Astrocyte (in vitro differentiated cells and primary cell): ENCODE measurements at regions not wholly inside any gene's neighbourhood (a gene's known extent, or its start where the extent isn't known, plus 50 kb on each side); places are given as distances from the start of the nearest gene placed in this dataset.

Source experiments
- DNase-seq: peaks from one replicate; pipeline ENCODE4 v3.0.0-alpha.2; 2010; ENCODE audit warnings: low read depth
- FAIRE-seq: peaks from 2 replicates; lab custom pipeline; 2011; peaks lifted over from hg19 to GRCh38; lab: Jason Lieb, UNC
- H2AFZ ChIP-seq: 2 replicates; pipeline ENCODE4 v1.6.0; 2012; ENCODE audit warnings: low read depth, low read length, inconsistent platforms
- H3K27ac ChIP-seq: 2 replicates; pipeline ENCODE4 v1.5.1; 2011; ENCODE audit warnings: low read depth, low read length, inconsistent platforms
- H3K27me3 ChIP-seq: 2 replicates; pipeline ENCODE4 v1.6.0; 2011; ENCODE audit warnings: low read length, inconsistent platforms; ENCODE audit not compliant: insufficient read depth
- H3K36me3 ChIP-seq: 2 replicates; pipeline ENCODE4 v1.5.1; 2011; ENCODE audit warnings: low read length, inconsistent platforms; ENCODE audit not compliant: insufficient read depth
- H3K4me1 ChIP-seq: 2 replicates; pipeline ENCODE4 v1.5.1; 2011; ENCODE audit warnings: low read length, inconsistent platforms; ENCODE audit not compliant: insufficient read depth
- H3K4me2 ChIP-seq: 2 replicates; pipeline ENCODE4 v1.6.0; 2012; ENCODE audit warnings: low read length, inconsistent platforms
- H3K4me3 ChIP-seq: 2 replicates; pipeline ENCODE4 v1.5.1; 2011; ENCODE audit warnings: low read depth, mild to moderate bottlenecking, low read length, inconsistent platforms; ENCODE audit not compliant: insufficient read depth
- H3K79me2 ChIP-seq: 2 replicates; pipeline ENCODE4 v1.6.0; 2012; ENCODE audit warnings: mild to moderate bottlenecking, low read length, inconsistent platforms; ENCODE audit not compliant: insufficient read depth
- H3K9ac ChIP-seq: 2 replicates; pipeline ENCODE4 v1.6.0; 2012; ENCODE audit warnings: mild to moderate bottlenecking, low read length, inconsistent platforms
- H3K9me3 ChIP-seq: 2 replicates; pipeline ENCODE4 v1.5.1; 2012; ENCODE audit warnings: low read depth, mild to moderate bottlenecking, low read length, inconsistent platforms; ENCODE audit not compliant: insufficient read depth
- H4K20me1 ChIP-seq: 2 replicates; pipeline ENCODE4 v1.6.0; 2012; ENCODE audit warnings: low read length, inconsistent platforms; ENCODE audit not compliant: insufficient read depth
- H3K27ac Mint-ChIP-seq: one replicate; pipeline ENCODE4 v1.8.0; 2021; ENCODE audit warnings: mild to moderate bottlenecking, mixed read lengths; ENCODE audit not compliant: unreplicated experiment
- H3K27me3 Mint-ChIP-seq: one replicate; pipeline ENCODE4 v1.8.0; 2021; ENCODE audit warnings: low read depth, mixed read lengths; ENCODE audit not compliant: unreplicated experiment
- H3K36me3 Mint-ChIP-seq: one replicate; pipeline ENCODE4 v1.8.0; 2021; ENCODE audit warnings: low read depth, mixed read lengths; ENCODE audit not compliant: unreplicated experiment
- H3K4me1 Mint-ChIP-seq: one replicate; pipeline ENCODE4 v1.8.0; 2021; ENCODE audit warnings: low read depth, mixed read lengths; ENCODE audit not compliant: unreplicated experiment
- H3K4me3 Mint-ChIP-seq: one replicate; pipeline ENCODE4 v1.8.0; 2021; ENCODE audit warnings: mild to moderate bottlenecking, moderate library complexity, mixed read lengths; ENCODE audit not compliant: unreplicated experiment
- H3K9me3 Mint-ChIP-seq: one replicate; pipeline ENCODE4 v1.8.0; 2021; ENCODE audit warnings: mild to moderate bottlenecking, mixed read lengths; ENCODE audit not compliant: unreplicated experiment
- EZH2 ChIP-seq: IDR thresholded peaks from 2 replicates; pipeline ENCODE4 v1.6.1; 2012; ENCODE audit warnings: mild to moderate bottlenecking, low read length, inconsistent platforms; ENCODE audit not compliant: insufficient read depth
- TF ChIP-seq, protein P1 (sequence below): IDR thresholded peaks from 2 replicates; pipeline ENCODE4 v1.5.1; 2011; ENCODE audit warnings: low read depth, mild to moderate bottlenecking, inconsistent platforms, low read length, moderate library complexity; ENCODE audit not compliant: insufficient read depth

DNA sequence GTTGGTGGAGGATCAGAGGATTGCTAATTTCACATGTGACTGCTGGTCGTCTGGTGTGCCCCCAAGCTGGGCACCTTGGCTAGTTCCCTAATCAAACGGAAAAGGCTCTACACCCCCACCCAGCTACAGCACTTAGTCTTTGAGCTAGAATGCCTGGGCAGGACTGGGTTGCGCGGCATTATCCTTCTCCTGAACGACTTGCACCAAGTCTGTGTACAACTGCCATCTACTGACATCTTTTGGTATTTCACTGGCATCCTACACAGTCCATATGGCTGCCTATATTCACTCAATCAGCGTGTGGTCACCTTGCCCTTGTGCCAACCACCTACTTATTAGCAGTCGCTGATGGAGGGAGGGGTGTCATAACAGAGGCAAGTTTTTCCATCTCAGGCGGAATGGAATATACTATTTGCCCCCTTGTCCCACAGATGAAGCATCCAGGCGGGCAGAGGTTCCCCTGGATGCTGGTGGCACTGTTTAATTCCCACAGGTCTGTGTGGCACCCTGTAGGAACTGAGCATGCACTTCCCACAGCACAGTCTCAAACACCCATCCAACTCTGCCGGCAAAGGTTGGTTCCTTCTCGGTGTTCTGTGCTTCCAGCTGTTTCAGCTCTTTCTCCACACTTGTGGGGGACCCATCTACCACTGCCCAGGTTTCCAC is 150.1 kb downstream of the OSTF1 start:
- Histone ChIP-seq H3K79me2 (no peaks in the 10 kb centered on the region), H3K27ac (no peak overlapping the region), H3K9ac (no peak overlapping the region), H3K4me1 (no peaks in the 10 kb centered on the region), H3K4me2 (no peak overlapping the region), H2AFZ (no peak overlapping the region), H3K36me3 (no peaks in the 10 kb centered on the region), H3K9me3 (no peaks in the 10 kb centered on the region), H3K4me3 (no peak overlapping the region), H4K20me1 (no peaks in the 10 kb centered on the region), H3K27me3 (no peaks in the 10 kb centered on the region)
- no peak for TF ChIP-seq EZH2
- TF ChIP-seq, protein P1, sequence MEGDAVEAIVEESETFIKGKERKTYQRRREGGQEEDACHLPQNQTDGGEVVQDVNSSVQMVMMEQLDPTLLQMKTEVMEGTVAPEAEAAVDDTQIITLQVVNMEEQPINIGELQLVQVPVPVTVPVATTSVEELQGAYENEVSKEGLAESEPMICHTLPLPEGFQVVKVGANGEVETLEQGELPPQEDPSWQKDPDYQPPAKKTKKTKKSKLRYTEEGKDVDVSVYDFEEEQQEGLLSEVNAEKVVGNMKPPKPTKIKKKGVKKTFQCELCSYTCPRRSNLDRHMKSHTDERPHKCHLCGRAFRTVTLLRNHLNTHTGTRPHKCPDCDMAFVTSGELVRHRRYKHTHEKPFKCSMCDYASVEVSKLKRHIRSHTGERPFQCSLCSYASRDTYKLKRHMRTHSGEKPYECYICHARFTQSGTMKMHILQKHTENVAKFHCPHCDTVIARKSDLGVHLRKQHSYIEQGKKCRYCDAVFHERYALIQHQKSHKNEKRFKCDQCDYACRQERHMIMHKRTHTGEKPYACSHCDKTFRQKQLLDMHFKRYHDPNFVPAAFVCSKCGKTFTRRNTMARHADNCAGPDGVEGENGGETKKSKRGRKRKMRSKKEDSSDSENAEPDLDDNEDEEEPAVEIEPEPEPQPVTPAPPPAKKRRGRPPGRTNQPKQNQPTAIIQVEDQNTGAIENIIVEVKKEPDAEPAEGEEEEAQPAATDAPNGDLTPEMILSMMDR = peak; percentile 47
- no peaks in the 10 kb centered on the region for H3K27me3 Mint-ChIP-seq
- H3K9me3 Mint-ChIP-seq = peaks cover 3% of the 10 kb centered on the region
- no peaks in the 10 kb centered on the region for H3K4me1 Mint-ChIP-seq
- no peak for FAIRE-seq
- peak; percentile 6 for DNase-seq
- no peak overlapping the region for H3K4me3 Mint-ChIP-seq
- H3K27ac Mint-ChIP-seq = no peak overlapping the region
- peaks cover 2% of the 10 kb centered on the region for H3K36me3 Mint-ChIP-seq

DNA sequence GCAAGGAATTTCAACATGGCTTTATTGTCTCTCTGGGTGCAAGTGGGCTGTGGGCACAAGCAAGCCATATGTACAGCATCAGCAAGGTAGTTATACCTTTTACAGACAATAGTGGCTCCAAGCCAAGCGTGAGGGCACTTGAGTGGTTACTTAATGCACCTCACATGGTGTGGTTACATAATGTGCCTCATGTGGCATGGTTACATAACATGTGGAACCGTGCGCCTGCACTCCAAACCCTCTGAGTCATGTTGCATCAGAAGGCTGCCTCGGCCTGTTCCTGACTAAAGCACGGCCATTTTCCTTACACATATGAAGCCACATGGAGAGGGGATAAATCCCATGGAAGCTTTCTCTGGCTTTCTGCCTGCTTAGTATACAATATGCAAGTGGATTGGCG is 150.9 kb downstream of the OSTF1 start:
- H3K9me3 ChIP-seq = no peaks in the 10 kb centered on the region
- peak; percentile 5 for DNase-seq
- H3K9ac ChIP-seq = no peak overlapping the region
- H3K4me2 ChIP-seq = no peak overlapping the region
- no peak overlapping the region for H2AFZ ChIP-seq
- Mint-ChIP-seq H3K4me3 (no peak overlapping the region), H3K27me3 (no peaks in the 10 kb centered on the region), H3K27ac (no peak overlapping the region), H3K4me1 (no peaks in the 10 kb centered on the region), H3K36me3 (peaks cover 2% of the 10 kb centered on the region), H3K9me3 (peaks cover 3% of the 10 kb centered on the region)
- H3K27ac ChIP-seq = no peak overlapping the region
- no peak overlapping the region for H3K4me3 ChIP-seq
- H3K4me1 ChIP-seq = no peaks in the 10 kb centered on the region
- FAIRE-seq = no peak
- TF ChIP-seq EZH2 = no peak
- TF ChIP-seq, protein P1 = no peak
- no peaks in the 10 kb centered on the region for H3K27me3 ChIP-seq
- H3K36me3 ChIP-seq = no peaks in the 10 kb centered on the region
- H4K20me1 ChIP-seq = no peaks in the 10 kb centered on the region
- no peaks in the 10 kb centered on the region for H3K79me2 ChIP-seq

DNA sequence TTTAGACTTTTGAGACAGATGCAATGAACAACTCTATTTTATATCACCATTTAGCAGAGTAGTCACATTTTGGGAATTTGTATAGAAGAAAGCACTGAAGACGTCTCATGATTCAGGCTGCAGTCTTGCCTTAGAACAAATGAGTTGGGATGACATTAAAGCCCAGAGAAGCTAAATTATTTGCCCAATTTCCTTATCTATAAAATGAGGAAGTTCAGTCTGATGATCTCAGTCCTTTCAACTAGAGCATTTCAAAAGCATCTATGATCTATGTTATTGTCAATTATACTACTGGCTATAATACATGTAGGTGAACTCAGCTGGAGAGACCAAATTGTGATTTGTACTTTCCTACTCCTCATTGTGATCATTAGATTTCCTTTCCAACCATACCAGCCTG is 154.1 kb downstream of the OSTF1 start:
- Mint-ChIP-seq H3K27me3 (no peaks in the 10 kb centered on the region), H3K36me3 (no peaks in the 10 kb centered on the region), H3K27ac (no peak overlapping the region), H3K4me1 (no peaks in the 10 kb centered on the region), H3K4me3 (no peak overlapping the region), H3K9me3 (peaks cover 5% of the 10 kb centered on the region)
- H3K4me3 ChIP-seq = no peak overlapping the region
- no peaks in the 10 kb centered on the region for H3K4me1 ChIP-seq
- DNase-seq (no peak), FAIRE-seq (no peak)
- no peaks in the 10 kb centered on the region for H3K79me2 ChIP-seq
- H2AFZ ChIP-seq = no peak overlapping the region
- no peak overlapping the region for H3K4me2 ChIP-seq
- H3K9ac ChIP-seq = no peak overlapping the region
- no peaks in the 10 kb centered on the region for H3K9me3 ChIP-seq
- no peak for TF ChIP-seq EZH2
- TF ChIP-seq, protein P1 = no peak
- H3K27me3 ChIP-seq = no peaks in the 10 kb centered on the region
- H3K27ac ChIP-seq = no peak overlapping the region
- no peaks in the 10 kb centered on the region for H3K36me3 ChIP-seq
- H4K20me1 ChIP-seq = no peaks in the 10 kb centered on the region
